IMR-90 (cell line): ENCODE measurements at regions not wholly inside any gene's neighbourhood (a gene's known extent, or its start where the extent isn't known, plus 50 kb on each side); places are given as distances from the start of the nearest gene placed in this dataset.

Source experiments
- ATAC-seq: fragments of 200-7000 bp; cut with Tn5 transposase; 2 replicates; pipeline ENCODE4 v1.9.1; 2020; ENCODE audit warnings: low read depth, mild to moderate bottlenecking, moderate library complexity
- BruUV-seq: library from RNA; stranded (reverse); fragments of 400-500 nt; replicated peaks from 2 replicates; lab custom pipeline; 2021; lab: Mats Ljungman, UMichigan
- CTCF ChIA-PET: fragments of 300-600 bp; formaldehyde crosslinking; extraction: SDS; loops from one replicate; lab custom pipeline; 2021; ENCODE audit warnings: antibody characterized with exemption; lab: Yijun Ruan, JAX
- POLR2A ChIA-PET: fragments of 300-600 bp; sonication (Branson Sonifier 250); formaldehyde crosslinking; loops from one replicate; lab custom pipeline; 2022; ENCODE audit warnings: antibody characterized with exemption; ENCODE audit not compliant: unreplicated experiment; lab: Charles Lee
- DNase-seq: peaks from one replicate; pipeline ENCODE4 v3.0.0; 2013
- H2AFZ ChIP-seq: replicated peaks from 2 replicates; pipeline ENCODE3; 2013; ENCODE audit warnings: low read length, mild to moderate bottlenecking; ENCODE audit not compliant: poor library complexity
- H2AK5ac ChIP-seq: 2 replicates; pipeline ENCODE4 v1.6.1; 2013; ENCODE audit warnings: low read depth, low read length, inconsistent platforms
- H2AK9ac ChIP-seq: replicated peaks from 2 replicates; pipeline ENCODE3; 2013; ENCODE audit warnings: mild to moderate bottlenecking, low read depth, low read length, moderate library complexity; ENCODE audit not compliant: poor library complexity
- H2BK120ac ChIP-seq: 2 replicates; pipeline ENCODE4 v1.6.1; 2013; ENCODE audit warnings: low read depth, low read length, inconsistent platforms
- H2BK15ac ChIP-seq: 3 replicates; pipeline ENCODE4 v1.6.1; 2013; ENCODE audit warnings: low read depth, low read length, inconsistent platforms
- H2BK20ac ChIP-seq: 2 replicates; pipeline ENCODE4 v1.6.1; 2013; ENCODE audit warnings: low read depth, mild to moderate bottlenecking, inconsistent platforms, low read length, moderate library complexity
- H2BK5ac ChIP-seq: 2 replicates; pipeline ENCODE4 v1.6.1; 2013; ENCODE audit warnings: mild to moderate bottlenecking, low read depth, low read length, inconsistent platforms; ENCODE audit not compliant: poor library complexity, severe bottlenecking
- H3K14ac ChIP-seq: replicated peaks from 2 replicates; pipeline ENCODE4 v1.6.1; 2013; ENCODE audit warnings: low read depth, low read length, inconsistent platforms
- H3K18ac ChIP-seq: 2 replicates; pipeline ENCODE4 v1.6.1; 2013; ENCODE audit warnings: low read depth, low read length, control low read depth
- H3K23ac ChIP-seq: 2 replicates; pipeline ENCODE4 v1.6.1; 2013; ENCODE audit warnings: low read depth, low read length, inconsistent platforms
- H3K27ac ChIP-seq: 2 replicates; pipeline ENCODE4 v1.5.1; 2013; ENCODE audit warnings: mild to moderate bottlenecking, control low read depth, low read length; ENCODE audit not compliant: insufficient read depth
- H3K27me3 ChIP-seq: 2 replicates; pipeline ENCODE4 v1.6.1; 2013; ENCODE audit warnings: low read length; ENCODE audit not compliant: control insufficient read depth, insufficient read depth
- H3K36me3 ChIP-seq: 2 replicates; pipeline ENCODE4 v1.6.1; 2013; ENCODE audit warnings: low read length, mixed read lengths; ENCODE audit not compliant: control insufficient read depth, insufficient read depth
- H3K4ac ChIP-seq: 2 replicates; pipeline ENCODE4 v1.6.1; 2013; ENCODE audit warnings: low read depth, low read length, inconsistent platforms
- H3K4me1 ChIP-seq: 2 replicates; pipeline ENCODE4 v1.6.1; 2013; ENCODE audit warnings: low read length, mixed read lengths; ENCODE audit not compliant: control insufficient read depth, insufficient read depth
- H3K4me2 ChIP-seq: 2 replicates; pipeline ENCODE4 v1.6.1; 2013; ENCODE audit warnings: low read depth, mild to moderate bottlenecking, control low read depth, low read length, moderate library complexity
- H3K4me3 ChIP-seq: 2 replicates; pipeline ENCODE4 v1.5.1; 2013; ENCODE audit warnings: low read depth, mild to moderate bottlenecking, control low read depth, low read length, moderate library complexity; ENCODE audit not compliant: insufficient read depth
- H3K56ac ChIP-seq: 2 replicates; pipeline ENCODE4 v1.6.1; 2013; ENCODE audit warnings: low read length, inconsistent platforms; ENCODE audit not compliant: insufficient read depth; ENCODE audit errors: extremely low read depth
- H3K79me1 ChIP-seq, 2 experiments: 2 replicates each; pipeline ENCODE4 v1.6.1; 2013; ENCODE audit warnings: low read length in 2 of 2, inconsistent platforms in 1 of 2, low read depth in 1 of 2
- H3K9ac ChIP-seq: 2 replicates; pipeline ENCODE4 v1.6.1; 2013; ENCODE audit warnings: low read depth, low read length, control low read depth
- H3K9me1 ChIP-seq: 2 replicates; pipeline ENCODE4 v1.6.1; 2013; ENCODE audit warnings: low read length, inconsistent platforms; ENCODE audit not compliant: insufficient read depth
- H3K9me3 ChIP-seq: 2 replicates; pipeline ENCODE4 v1.6.1; 2013; ENCODE audit warnings: low read length; ENCODE audit not compliant: control insufficient read depth, insufficient read depth
- H4K20me1 ChIP-seq: 2 replicates; pipeline ENCODE4 v1.6.1; 2013; ENCODE audit warnings: low read length, inconsistent platforms; ENCODE audit not compliant: insufficient read depth
- H4K5ac ChIP-seq: 2 replicates; pipeline ENCODE4 v1.6.1; 2013; ENCODE audit warnings: mild to moderate bottlenecking, low read depth, low read length, control low read depth
- H4K8ac ChIP-seq, 2 experiments: 2 replicates each; pipeline ENCODE4 v1.6.1; 2013; ENCODE audit warnings: low read depth in 2 of 2, low read length in 2 of 2, control low read depth in 1 of 2, inconsistent platforms in 1 of 2
- H4K91ac ChIP-seq: 2 replicates; pipeline ENCODE4 v1.6.1; 2013; ENCODE audit warnings: low read depth, low read length, inconsistent platforms; ENCODE audit not compliant: insufficient read depth
- BHLHE40 ChIP-seq: fragments of 150-350 bp; IDR thresholded peaks from 2 replicates; pipeline ENCODE4 v1.6.1; 2016; ENCODE audit warnings: mild to moderate bottlenecking, low read depth, low read length
- CHD1 ChIP-seq: IDR thresholded peaks from 2 replicates; pipeline ENCODE4 v1.6.1; 2012; ENCODE audit warnings: low read depth, low read length, improper control_type of control experiment
- MAZ ChIP-seq: IDR thresholded peaks from 2 replicates; pipeline ENCODE4 v1.6.1; 2012; ENCODE audit warnings: low read depth, mild to moderate bottlenecking, low read length, improper control_type of control experiment, moderate library complexity, borderline replicate concordance
- MXI1 ChIP-seq: IDR thresholded peaks from 2 replicates; pipeline ENCODE4 v1.6.1; 2012; ENCODE audit warnings: low read depth, mild to moderate bottlenecking, low read length, moderate library complexity, borderline replicate concordance
- NFE2L2 ChIP-seq: fragments of 150-350 bp; IDR thresholded peaks from 2 replicates; pipeline ENCODE4 v1.6.1; 2016; ENCODE audit warnings: low read depth, mild to moderate bottlenecking, low read length
- POLR2A ChIP-seq: IDR thresholded peaks from 2 replicates; pipeline ENCODE4 v1.6.1; 2012; ENCODE audit warnings: mild to moderate bottlenecking, low read depth, low read length
- RAD21 ChIP-seq: IDR thresholded peaks from 2 replicates; pipeline ENCODE4 v1.6.1; 2012; ENCODE audit warnings: low read length, improper control_type of control experiment
- RCOR1 ChIP-seq: IDR thresholded peaks from 2 replicates; pipeline ENCODE4 v1.6.1; 2012; ENCODE audit warnings: mild to moderate bottlenecking, low read length, improper control_type of control experiment; ENCODE audit not compliant: insufficient replicate concordance
- RFX5 ChIP-seq: IDR thresholded peaks from 2 replicates; pipeline ENCODE4 v1.8.0; 2012; ENCODE audit warnings: low read depth, mild to moderate bottlenecking, low read length, moderate library complexity
- SMC3 ChIP-seq: fragments of 150-350 bp; IDR thresholded peaks from 2 replicates; pipeline ENCODE4 v1.6.1; 2016; ENCODE audit warnings: low read depth, mild to moderate bottlenecking, antibody characterized with exemption, low read length, moderate library complexity
- WGBS, 2 experiments: methylation state at CpG; one replicate each; pipeline versions ENCODE4 v1.1.5 to v1.1.7; 2013; ENCODE audit warnings: missing lambda C conversion rate in 2 of 2; ENCODE audit not compliant: insufficient read length in 1 of 2; ENCODE audit errors: extremely low coverage in 2 of 2; 5-methylcytosine and 5-hydroxymethylcytosine counted together
- dilution Hi-C: fragments of 300-500 bp; cut with HindIII; formaldehyde crosslinking; loops from one replicate; pipeline ENCODE4 v1.14.3; 2018; ENCODE audit warnings: low sequenced_read_pairs; ENCODE audit not compliant: unreplicated experiment
- in situ Hi-C: fragments of 300-500 bp; cut with MboI; formaldehyde crosslinking; loops from 3 replicates; pipeline ENCODE4 v1.14.3; 2019; ENCODE audit warnings: low sequenced_read_pairs, inconsistent platforms, mixed read lengths
- intact Hi-C: fragments of 100-400 bp; cut with micrococcal nuclease; formaldehyde crosslinking; loops from 2 replicates; pipeline ENCODE4 v1.10.0; 2022
- TF ChIP-seq, protein P1 (sequence below): fragments of 150-350 bp; IDR thresholded peaks from 2 replicates; pipeline ENCODE4 v1.6.1; 2017; ENCODE audit warnings: mild to moderate bottlenecking, antibody characterized with exemption, low read length, low read depth
- TF ChIP-seq, protein P2 (sequence below): fragments of 150-350 bp; IDR thresholded peaks from 2 replicates; pipeline ENCODE4 v1.6.1; 2016; ENCODE audit warnings: low read depth, mild to moderate bottlenecking, low read length, moderate library complexity, borderline replicate concordance
- TF ChIP-seq, protein P3 (sequence below): conservative IDR thresholded peaks from 2 replicates; pipeline ENCODE4 v1.5.1; 2012; ENCODE audit warnings: mild to moderate bottlenecking, low read depth, low read length, improper control_type of control experiment

DNA sequence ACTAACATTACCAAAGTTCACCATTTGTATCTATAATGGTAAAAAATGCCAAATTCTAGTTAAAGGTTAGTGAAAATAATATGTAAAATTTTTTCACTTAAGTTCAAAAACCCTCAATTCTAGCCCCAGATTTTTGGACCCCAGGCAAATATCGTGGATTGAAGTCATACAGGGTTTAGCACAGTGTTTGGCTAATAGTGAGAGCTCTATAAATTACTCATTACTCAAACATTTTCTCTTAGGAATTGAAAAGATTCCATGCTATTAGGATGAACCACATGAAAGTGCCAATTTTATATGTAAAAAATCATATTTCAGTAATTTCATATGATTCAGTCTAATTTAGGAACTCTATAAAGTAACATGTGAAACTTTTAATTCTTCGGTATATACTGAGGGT is 170.3 kb upstream of the PREP start:
- Histone ChIP-seq H2BK120ac (no peak overlapping the region), H2AFZ (no peak overlapping the region), H2BK5ac (no peak overlapping the region), H2BK15ac (no peak overlapping the region), H3K36me3 (no peaks in the 10 kb centered on the region), H3K27ac (no peak overlapping the region), H3K27me3 (peaks cover 2% of the 10 kb centered on the region; the same call in 1 of the 2 replicates), H3K18ac (no peak overlapping the region), H4K91ac (no peak overlapping the region), H3K9ac (no peak overlapping the region), H3K9me3 (no peaks in the 10 kb centered on the region), H3K9me1 (0 out of 2 replicates have a peak, but pooled peaks cover 2% of the 10 kb centered on the region), H3K14ac (no peak overlapping the region), H3K4me2 (no peak overlapping the region), H2AK9ac (no peak overlapping the region), H4K8ac (no peak overlapping the region), H3K4me3 (no peak overlapping the region), H3K56ac (no peak overlapping the region), H4K5ac (no peak overlapping the region), H2BK20ac (no peak overlapping the region), H2AK5ac (no peak overlapping the region), H3K4ac (no peak overlapping the region), H3K79me1 (no peaks in the 10 kb centered on the region), H3K4me1 (peaks cover 2% of the 10 kb centered on the region; the same call in 1 of the 2 replicates), H4K20me1 (no peaks in the 10 kb centered on the region), H3K23ac (no peak overlapping the region)
- POLR2A ChIA-PET = no interaction called here
- WGBS, 2 experiments = no CpG with 5 or more reads among the region's 2 CpGs
- in situ Hi-C loops = no loop called here
- ATAC-seq (no peak), DNase-seq (no peak)
- CTCF ChIA-PET = interaction anchor here (0.6 to 0.8 kb wide), 3 partner anchors 17 to 454 kb away, joined by 3 to 4 read pairs (median 3); no protein-coding TSS in a partner anchor
- no TSS peak for BruUV-seq
- dilution Hi-C loops = no loop called here
- TF ChIP-seq BHLHE40 (no peak), MXI1 (no peak), SMC3 (no peak), RAD21 (no peak), MAZ (no peak), POLR2A (no peak), RFX5 (no peak), RCOR1 (no peak), NFE2L2 (no peak), CHD1 (no peak)
- TF ChIP-seq, protein P1, sequence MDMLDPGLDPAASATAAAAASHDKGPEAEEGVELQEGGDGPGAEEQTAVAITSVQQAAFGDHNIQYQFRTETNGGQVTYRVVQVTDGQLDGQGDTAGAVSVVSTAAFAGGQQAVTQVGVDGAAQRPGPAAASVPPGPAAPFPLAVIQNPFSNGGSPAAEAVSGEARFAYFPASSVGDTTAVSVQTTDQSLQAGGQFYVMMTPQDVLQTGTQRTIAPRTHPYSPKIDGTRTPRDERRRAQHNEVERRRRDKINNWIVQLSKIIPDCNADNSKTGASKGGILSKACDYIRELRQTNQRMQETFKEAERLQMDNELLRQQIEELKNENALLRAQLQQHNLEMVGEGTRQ = no peak
- TF ChIP-seq, protein P2, sequence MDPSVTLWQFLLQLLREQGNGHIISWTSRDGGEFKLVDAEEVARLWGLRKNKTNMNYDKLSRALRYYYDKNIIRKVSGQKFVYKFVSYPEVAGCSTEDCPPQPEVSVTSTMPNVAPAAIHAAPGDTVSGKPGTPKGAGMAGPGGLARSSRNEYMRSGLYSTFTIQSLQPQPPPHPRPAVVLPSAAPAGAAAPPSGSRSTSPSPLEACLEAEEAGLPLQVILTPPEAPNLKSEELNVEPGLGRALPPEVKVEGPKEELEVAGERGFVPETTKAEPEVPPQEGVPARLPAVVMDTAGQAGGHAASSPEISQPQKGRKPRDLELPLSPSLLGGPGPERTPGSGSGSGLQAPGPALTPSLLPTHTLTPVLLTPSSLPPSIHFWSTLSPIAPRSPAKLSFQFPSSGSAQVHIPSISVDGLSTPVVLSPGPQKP = no peak
- TF ChIP-seq, protein P3, sequence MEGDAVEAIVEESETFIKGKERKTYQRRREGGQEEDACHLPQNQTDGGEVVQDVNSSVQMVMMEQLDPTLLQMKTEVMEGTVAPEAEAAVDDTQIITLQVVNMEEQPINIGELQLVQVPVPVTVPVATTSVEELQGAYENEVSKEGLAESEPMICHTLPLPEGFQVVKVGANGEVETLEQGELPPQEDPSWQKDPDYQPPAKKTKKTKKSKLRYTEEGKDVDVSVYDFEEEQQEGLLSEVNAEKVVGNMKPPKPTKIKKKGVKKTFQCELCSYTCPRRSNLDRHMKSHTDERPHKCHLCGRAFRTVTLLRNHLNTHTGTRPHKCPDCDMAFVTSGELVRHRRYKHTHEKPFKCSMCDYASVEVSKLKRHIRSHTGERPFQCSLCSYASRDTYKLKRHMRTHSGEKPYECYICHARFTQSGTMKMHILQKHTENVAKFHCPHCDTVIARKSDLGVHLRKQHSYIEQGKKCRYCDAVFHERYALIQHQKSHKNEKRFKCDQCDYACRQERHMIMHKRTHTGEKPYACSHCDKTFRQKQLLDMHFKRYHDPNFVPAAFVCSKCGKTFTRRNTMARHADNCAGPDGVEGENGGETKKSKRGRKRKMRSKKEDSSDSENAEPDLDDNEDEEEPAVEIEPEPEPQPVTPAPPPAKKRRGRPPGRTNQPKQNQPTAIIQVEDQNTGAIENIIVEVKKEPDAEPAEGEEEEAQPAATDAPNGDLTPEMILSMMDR = no peak
- intact Hi-C loops = no loop called here
